ENCODE measurements at regions not wholly inside any gene's neighbourhood (a gene's known extent, or its start where the extent isn't known, plus 50 kb on each side); places are given as distances from the start of the nearest gene placed in this dataset.

GRCh38 chrX:125926295-125926694 lies 239.8 kb downstream of the DCAF12L2 start:
- WGBS (ENCODE audit: insufficient coverage): no CpG with 5 or more reads among the region's 4 CpGs
- H3K27ac ChIP-seq (ENCODE audit: insufficient read depth in 1 of 2, low read depth in 1 of 2, low read length in 2 of 2, poor library complexity in 1 of 2, severe bottlenecking in 2 of 2): no peak overlapping the region
- no peaks in the 10 kb centered on the region for H3K27me3 ChIP-seq (replicated peaks in 2 of 5; ENCODE audit: control insufficient read depth in 4 of 5, insufficient read depth in 5 of 5, low read length in 4 of 5)
- POLR2A ChIA-PET: no interaction called here
- no peak overlapping the region for H3K4me3 ChIP-seq (ENCODE audit: control insufficient read depth in 1 of 7, extremely low read depth in 1 of 7, insufficient read depth in 4 of 7, low read depth in 2 of 7, low read length in 6 of 7)
- no peaks in the 10 kb centered on the region for H3K4me1 ChIP-seq (ENCODE audit: control extremely low read depth in 1 of 4, control insufficient read depth in 4 of 4, insufficient read depth in 4 of 4, low read length in 3 of 4)
- DNase-seq: no peak
- H3K36me3 ChIP-seq (ENCODE audit: control insufficient read depth in 4 of 4, insufficient read depth in 4 of 4, low read length in 3 of 4): no peaks in the 10 kb centered on the region
- CTCF ChIA-PET: no interaction called here
- H3K9me3 ChIP-seq (ENCODE audit: control extremely low read depth in 1 of 5, control insufficient read depth in 4 of 5, insufficient read depth in 2 of 5, low read depth in 1 of 5, low read length in 4 of 5): peaks cover 0 to 1% (median 0%) of the 10 kb centered on the region in 5 experiments

GRCh38 chrX:125940985-125941384 lies 225.1 kb downstream of the DCAF12L2 start:
- Histone ChIP-seq H3K27me3 (replicated peaks in 2 of 5; ENCODE audit: control insufficient read depth in 4 of 5, insufficient read depth in 5 of 5, low read length in 4 of 5) (no peaks in the 10 kb centered on the region), H3K4me3 (ENCODE audit: control insufficient read depth in 1 of 7, extremely low read depth in 1 of 7, insufficient read depth in 4 of 7, low read depth in 2 of 7, low read length in 6 of 7) (no peak overlapping the region), H3K4me1 (ENCODE audit: control extremely low read depth in 1 of 4, control insufficient read depth in 4 of 4, insufficient read depth in 4 of 4, low read length in 3 of 4) (no peaks in the 10 kb centered on the region), H3K36me3 (ENCODE audit: control insufficient read depth in 4 of 4, insufficient read depth in 4 of 4, low read length in 3 of 4) (no peaks in the 10 kb centered on the region), H3K9me3 (ENCODE audit: control extremely low read depth in 1 of 5, control insufficient read depth in 4 of 5, insufficient read depth in 2 of 5, low read depth in 1 of 5, low read length in 4 of 5) (peaks cover 0 to 3% (median 0%) of the 10 kb centered on the region in 5 experiments), H3K27ac (ENCODE audit: insufficient read depth in 1 of 2, low read depth in 1 of 2, low read length in 2 of 2, poor library complexity in 1 of 2, severe bottlenecking in 2 of 2) (no peak overlapping the region)
- WGBS (ENCODE audit: insufficient coverage): 86% methylated on average over 1 of the region's 1 CpG
- CTCF ChIA-PET: no interaction called here
- DNase-seq: no peak
- POLR2A ChIA-PET: no interaction called here

GRCh38 chrX:125947501-125947900 lies 218.6 kb downstream of the DCAF12L2 start:
- POLR2A ChIA-PET: no interaction called here
- H3K27ac ChIP-seq (ENCODE audit: insufficient read depth in 1 of 2, low read depth in 1 of 2, low read length in 2 of 2, poor library complexity in 1 of 2, severe bottlenecking in 2 of 2): no peak overlapping the region
- no peaks in the 10 kb centered on the region for H3K27me3 ChIP-seq (replicated peaks in 2 of 5; ENCODE audit: control insufficient read depth in 4 of 5, insufficient read depth in 5 of 5, low read length in 4 of 5)
- no peaks in the 10 kb centered on the region for H3K4me1 ChIP-seq (ENCODE audit: control extremely low read depth in 1 of 4, control insufficient read depth in 4 of 4, insufficient read depth in 4 of 4, low read length in 3 of 4)
- no CpG with 5 or more reads among the region's 1 CpG for WGBS (ENCODE audit: insufficient coverage)
- no peak overlapping the region for H3K4me3 ChIP-seq (ENCODE audit: control insufficient read depth in 1 of 7, extremely low read depth in 1 of 7, insufficient read depth in 4 of 7, low read depth in 2 of 7, low read length in 6 of 7)
- DNase-seq: no peak
- CTCF ChIA-PET: no interaction called here
- H3K9me3 ChIP-seq (ENCODE audit: control extremely low read depth in 1 of 5, control insufficient read depth in 4 of 5, insufficient read depth in 2 of 5, low read depth in 1 of 5, low read length in 4 of 5): no peaks in the 10 kb centered on the region
- no peaks in the 10 kb centered on the region for H3K36me3 ChIP-seq (ENCODE audit: control insufficient read depth in 4 of 4, insufficient read depth in 4 of 4, low read length in 3 of 4)

GRCh38 chrX:125952973-125953372 lies 213.1 kb downstream of the DCAF12L2 start:
- H3K36me3 ChIP-seq (ENCODE audit: control insufficient read depth in 4 of 4, insufficient read depth in 4 of 4, low read length in 3 of 4): no peaks in the 10 kb centered on the region
- H3K27me3 ChIP-seq (replicated peaks in 2 of 5; ENCODE audit: control insufficient read depth in 4 of 5, insufficient read depth in 5 of 5, low read length in 4 of 5): no peaks in the 10 kb centered on the region
- POLR2A ChIA-PET: no interaction called here
- CTCF ChIA-PET: no interaction called here
- WGBS (ENCODE audit: insufficient coverage): no CpG with 5 or more reads among the region's 1 CpG
- H3K4me3 ChIP-seq (ENCODE audit: control insufficient read depth in 1 of 7, extremely low read depth in 1 of 7, insufficient read depth in 4 of 7, low read depth in 2 of 7, low read length in 6 of 7): no peak overlapping the region
- no peak for DNase-seq
- H3K4me1 ChIP-seq (ENCODE audit: control extremely low read depth in 1 of 4, control insufficient read depth in 4 of 4, insufficient read depth in 4 of 4, low read length in 3 of 4): no peaks in the 10 kb centered on the region
- H3K9me3 ChIP-seq (ENCODE audit: control extremely low read depth in 1 of 5, control insufficient read depth in 4 of 5, insufficient read depth in 2 of 5, low read depth in 1 of 5, low read length in 4 of 5): peaks cover 0 to 2% (median 0%) of the 10 kb centered on the region in 5 experiments
- H3K27ac ChIP-seq (ENCODE audit: insufficient read depth in 1 of 2, low read depth in 1 of 2, low read length in 2 of 2, poor library complexity in 1 of 2, severe bottlenecking in 2 of 2): no peak overlapping the region

GRCh38 chrX:125953814-125954213 lies 212.3 kb downstream of the DCAF12L2 start:
- peaks cover 0 to 2% (median 0%) of the 10 kb centered on the region in 5 experiments for H3K9me3 ChIP-seq (ENCODE audit: control extremely low read depth in 1 of 5, control insufficient read depth in 4 of 5, insufficient read depth in 2 of 5, low read depth in 1 of 5, low read length in 4 of 5)
- H3K4me1 ChIP-seq (ENCODE audit: control extremely low read depth in 1 of 4, control insufficient read depth in 4 of 4, insufficient read depth in 4 of 4, low read length in 3 of 4): no peaks in the 10 kb centered on the region
- H3K27me3 ChIP-seq (replicated peaks in 2 of 5; ENCODE audit: control insufficient read depth in 4 of 5, insufficient read depth in 5 of 5, low read length in 4 of 5): no peaks in the 10 kb centered on the region
- no CpG with 5 or more reads among the region's 2 CpGs for WGBS (ENCODE audit: insufficient coverage)
- no peak for DNase-seq
- CTCF ChIA-PET: no interaction called here
- POLR2A ChIA-PET: no interaction called here
- H3K36me3 ChIP-seq (ENCODE audit: control insufficient read depth in 4 of 4, insufficient read depth in 4 of 4, low read length in 3 of 4): no peaks in the 10 kb centered on the region
- no peak overlapping the region for H3K27ac ChIP-seq (ENCODE audit: insufficient read depth in 1 of 2, low read depth in 1 of 2, low read length in 2 of 2, poor library complexity in 1 of 2, severe bottlenecking in 2 of 2)
- H3K4me3 ChIP-seq (ENCODE audit: control insufficient read depth in 1 of 7, extremely low read depth in 1 of 7, insufficient read depth in 4 of 7, low read depth in 2 of 7, low read length in 6 of 7): no peak overlapping the region

GRCh38 chrX:125954236-125954635 lies 211.9 kb downstream of the DCAF12L2 start:
- DNase-seq: no peak
- H3K36me3 ChIP-seq (ENCODE audit: control insufficient read depth in 4 of 4, insufficient read depth in 4 of 4, low read length in 3 of 4): no peaks in the 10 kb centered on the region
- no peaks in the 10 kb centered on the region for H3K27me3 ChIP-seq (replicated peaks in 2 of 5; ENCODE audit: control insufficient read depth in 4 of 5, insufficient read depth in 5 of 5, low read length in 4 of 5)
- H3K27ac ChIP-seq (ENCODE audit: insufficient read depth in 1 of 2, low read depth in 1 of 2, low read length in 2 of 2, poor library complexity in 1 of 2, severe bottlenecking in 2 of 2): no peak overlapping the region
- 83% methylated on average over 1 of the region's 3 CpGs for WGBS (ENCODE audit: insufficient coverage)
- POLR2A ChIA-PET: no interaction called here
- no peaks in the 10 kb centered on the region for H3K4me1 ChIP-seq (ENCODE audit: control extremely low read depth in 1 of 4, control insufficient read depth in 4 of 4, insufficient read depth in 4 of 4, low read length in 3 of 4)
- H3K4me3 ChIP-seq (ENCODE audit: control insufficient read depth in 1 of 7, extremely low read depth in 1 of 7, insufficient read depth in 4 of 7, low read depth in 2 of 7, low read length in 6 of 7): no peak overlapping the region
- CTCF ChIA-PET: no interaction called here
- peaks cover 0 to 2% (median 0%) of the 10 kb centered on the region in 5 experiments for H3K9me3 ChIP-seq (ENCODE audit: control extremely low read depth in 1 of 5, control insufficient read depth in 4 of 5, insufficient read depth in 2 of 5, low read depth in 1 of 5, low read length in 4 of 5)

- Histone ChIP-seq H3K4me3 (ENCODE audit: control insufficient read depth in 1 of 7, extremely low read depth in 1 of 7, insufficient read depth in 4 of 7, low read depth in 2 of 7, low read length in 6 of 7) (no peak overlapping the region), H3K36me3 (ENCODE audit: control insufficient read depth in 4 of 4, insufficient read depth in 4 of 4, low read length in 3 of 4) (no peaks in the 10 kb centered on the region), H3K9me3 (ENCODE audit: control extremely low read depth in 1 of 5, control insufficient read depth in 4 of 5, insufficient read depth in 2 of 5, low read depth in 1 of 5, low read length in 4 of 5) (no peaks in the 10 kb centered on the region), H3K4me1 (ENCODE audit: control extremely low read depth in 1 of 4, control insufficient read depth in 4 of 4, insufficient read depth in 4 of 4, low read length in 3 of 4) (no peaks in the 10 kb centered on the region), H3K27me3 (replicated peaks in 2 of 5; ENCODE audit: control insufficient read depth in 4 of 5, insufficient read depth in 5 of 5, low read length in 4 of 5) (no peaks in the 10 kb centered on the region), H3K27ac (ENCODE audit: insufficient read depth in 1 of 2, low read depth in 1 of 2, low read length in 2 of 2, poor library complexity in 1 of 2, severe bottlenecking in 2 of 2) (no peak overlapping the region)
- CTCF ChIA-PET: no interaction called here
- no CpG with 5 or more reads among the region's 2 CpGs for whole genome bisulfite sequencing (ENCODE audit: insufficient coverage)
- no peak for DNase-seq
- POLR2A ChIA-PET: no interaction called here
Measured at GRCh38 chrX:125977851-125978250, 188.2 kb downstream of the DCAF12L2 start.
